Dermis blood vessel endothelial cell (primary cell): ENCODE measurements at regions not wholly inside any gene's neighbourhood (a gene's known extent, or its start where the extent isn't known, plus 50 kb on each side); places are given as distances from the start of the nearest gene placed in this dataset.
A peak's percentile ranks its signal among the peaks of the same experiment; 100 is the strongest.

Source experiments
- DNase-seq: peaks from one replicate; pipeline ENCODE4 v3.0.0; 2010

- DNase-seq = no peak
Observed at GRCh38 chr1:56024155-56024554, 555.2 kb downstream of the PLPP3 start.

- no peak for DNase-seq
Observed at GRCh38 chr1:56019922-56020321, 559.4 kb downstream of the PLPP3 start.

GRCh38 chr1:56019472-56019871 lies 559.9 kb downstream of the PLPP3 start:
- DNase-seq = no peak

DNA sequence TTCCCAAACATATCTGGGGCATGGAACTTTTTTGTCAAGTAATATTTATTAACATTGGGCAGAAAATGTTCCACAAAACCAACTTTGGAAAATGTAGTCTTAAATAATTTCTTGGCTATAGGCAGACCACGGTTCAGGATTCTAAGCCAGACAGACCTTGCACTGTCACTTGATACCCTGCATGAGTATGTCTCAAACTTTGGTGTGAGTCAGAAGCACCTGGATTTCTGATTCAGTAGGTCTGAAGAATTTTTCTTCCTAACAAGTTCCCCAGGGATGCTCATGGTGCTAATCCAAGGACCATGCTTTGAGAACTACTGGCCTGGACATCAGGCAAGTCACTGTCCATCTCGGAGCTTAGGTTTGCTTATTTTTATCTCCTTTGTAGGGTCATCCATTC lies 562.0 kb downstream of the PLPP3 start:
- no peak for DNase-seq

GRCh38 chr1:56003846-56004245 lies 575.5 kb downstream of the PLPP3 start:
- no peak for DNase-seq

- no peak for DNase-seq
Observed at GRCh38 chr1:56002231-56002630, 577.1 kb downstream of the PLPP3 start.

DNA sequence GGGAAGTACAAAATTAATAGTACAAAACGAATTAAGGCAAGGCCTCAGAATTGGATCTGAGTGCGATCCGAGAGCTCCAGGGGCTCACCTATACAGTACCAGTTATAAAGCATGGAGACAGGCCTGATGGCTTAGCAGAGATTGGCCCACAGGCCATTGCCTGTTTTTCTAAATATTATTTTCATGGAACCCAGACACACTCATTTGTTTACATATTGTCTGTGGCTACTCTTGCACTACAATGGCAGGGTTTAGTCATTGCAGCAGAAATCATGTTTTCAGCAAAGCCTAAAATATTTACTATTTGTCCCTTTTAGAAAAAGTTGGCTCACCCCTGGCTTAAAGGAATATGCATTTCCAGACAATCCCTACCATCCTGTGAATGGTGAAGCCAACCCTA lies 578.9 kb downstream of the PLPP3 start:
- DNase-seq = no peak

DNA sequence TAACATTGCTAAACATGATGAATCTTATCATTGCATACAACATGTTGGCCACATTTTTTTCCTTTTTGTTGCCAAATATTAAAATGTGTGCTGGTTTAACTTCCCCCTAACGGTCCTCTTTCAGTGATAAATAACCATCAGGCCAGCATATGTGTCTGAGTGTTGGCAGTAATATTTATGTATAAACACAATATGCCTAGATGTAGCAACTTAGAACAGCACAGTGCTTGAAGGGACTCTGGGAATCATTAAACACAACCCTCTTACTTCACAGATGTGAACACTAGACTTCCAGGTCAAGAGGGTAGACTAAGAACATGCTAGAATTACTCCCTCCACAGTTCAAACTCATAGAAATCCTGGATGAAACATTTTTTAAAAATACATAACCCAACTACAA lies 581.8 kb downstream of the PLPP3 start:
- DNase-seq = no peak

- no peak for DNase-seq
Observed at GRCh38 chr1:55993646-55994318, 585.6 kb downstream of the PLPP3 start.

DNA sequence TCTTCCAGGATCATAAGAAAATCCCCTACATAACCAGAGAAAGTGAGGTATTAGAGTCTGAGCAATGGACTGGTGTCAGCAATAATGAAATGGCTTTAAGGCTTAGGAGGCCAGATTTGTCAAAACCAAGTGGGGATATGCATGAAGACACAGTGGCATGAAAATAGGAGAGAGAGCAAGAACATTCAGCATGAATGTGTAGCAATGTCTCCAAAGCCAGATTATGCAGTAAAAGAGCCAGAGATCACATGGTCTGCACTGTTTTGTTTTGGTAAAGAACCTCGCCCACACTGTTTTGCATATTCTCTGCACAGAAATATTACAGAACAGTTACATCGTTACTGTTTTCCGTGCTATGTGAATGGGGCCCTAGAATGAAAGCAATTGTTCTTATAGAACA lies 589.4 kb downstream of the PLPP3 start:
- DNase-seq = no peak

GRCh38 chr1:55988963-55989452 lies 590.4 kb downstream of the PLPP3 start:
- DNase-seq = no peak

- DNase-seq = no peak
Observed at GRCh38 chr1:55987491-55988249, 591.7 kb downstream of the PLPP3 start.

DNA sequence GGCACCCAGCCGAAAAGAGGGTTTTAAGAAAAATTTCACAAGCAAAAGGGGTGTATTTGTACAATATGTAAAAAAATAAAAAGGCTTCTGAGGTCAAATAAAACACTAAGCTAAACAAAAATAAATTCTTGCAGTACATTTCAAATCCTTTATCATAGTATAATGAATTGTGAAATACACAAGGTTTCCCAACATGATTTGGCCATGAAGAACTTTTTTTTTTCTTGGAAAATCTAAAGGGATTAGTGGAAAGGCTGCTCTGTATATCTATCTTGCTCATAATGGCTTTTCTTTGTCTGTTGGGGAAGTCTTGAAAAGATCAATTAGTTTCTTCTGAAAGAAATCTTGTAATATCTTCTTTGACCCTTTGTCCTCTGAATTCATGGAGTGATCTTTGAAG lies 593.4 kb downstream of the PLPP3 start:
- DNase-seq = no peak

- DNase-seq = no peak
Observed at GRCh38 chr1:55981010-55981650, 598.2 kb downstream of the PLPP3 start.

DNA sequence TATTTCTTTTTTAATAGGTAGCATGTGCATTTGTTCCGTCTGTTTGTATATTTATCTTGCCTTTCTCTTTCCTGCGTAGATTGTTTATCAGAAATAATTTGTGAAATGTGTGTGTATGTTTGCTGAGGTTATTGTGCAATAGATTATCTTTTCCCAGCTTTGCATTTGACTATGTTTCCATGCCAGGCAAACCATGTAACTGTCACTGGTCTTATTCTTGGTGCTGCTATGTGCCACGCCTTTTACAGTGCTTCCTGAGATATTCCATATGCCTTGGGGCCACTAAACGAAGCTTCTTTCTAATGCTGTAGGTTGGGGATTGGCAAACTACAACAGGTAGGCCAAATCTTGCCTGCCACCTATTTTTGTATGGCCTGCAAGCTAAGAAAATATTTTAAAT lies 598.8 kb downstream of the PLPP3 start:
- no peak for DNase-seq

- peak; percentile 9 for DNase-seq
Observed at GRCh38 chr1:55974714-55975441, 604.5 kb downstream of the PLPP3 start.

- no peak for DNase-seq
Observed at GRCh38 chr1:55970526-55971110, 608.7 kb downstream of the PLPP3 start.

- DNase-seq = no peak
Observed at GRCh38 chr1:55969322-55969721, 610.0 kb downstream of the PLPP3 start.

GRCh38 chr1:55968661-55969060 lies 610.7 kb downstream of the PLPP3 start:
- no peak for DNase-seq

DNA sequence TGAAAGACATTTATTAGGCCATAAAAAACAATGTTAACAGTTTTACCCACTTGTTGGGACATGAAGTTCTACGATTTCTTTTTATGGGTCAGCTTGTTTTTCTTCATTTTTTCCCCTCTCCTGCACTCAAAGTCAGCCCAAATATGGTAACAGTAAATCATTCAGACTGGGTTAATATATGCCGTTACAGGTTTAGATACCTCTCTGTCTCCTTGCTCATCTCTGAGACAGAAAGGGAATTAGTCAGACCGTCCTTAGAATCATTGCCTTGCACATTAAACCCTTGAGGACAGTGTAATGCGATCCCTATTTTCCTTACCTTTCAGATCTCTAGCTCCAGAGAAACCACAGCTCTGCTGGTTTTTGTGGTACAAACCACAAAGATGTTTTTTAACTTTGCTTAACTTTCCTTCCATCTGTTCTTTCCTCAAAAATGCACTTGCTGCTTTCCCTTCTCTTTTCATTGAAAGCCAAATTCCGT lies 613.3 kb downstream of the PLPP3 start:
- no peak for DNase-seq

DNA sequence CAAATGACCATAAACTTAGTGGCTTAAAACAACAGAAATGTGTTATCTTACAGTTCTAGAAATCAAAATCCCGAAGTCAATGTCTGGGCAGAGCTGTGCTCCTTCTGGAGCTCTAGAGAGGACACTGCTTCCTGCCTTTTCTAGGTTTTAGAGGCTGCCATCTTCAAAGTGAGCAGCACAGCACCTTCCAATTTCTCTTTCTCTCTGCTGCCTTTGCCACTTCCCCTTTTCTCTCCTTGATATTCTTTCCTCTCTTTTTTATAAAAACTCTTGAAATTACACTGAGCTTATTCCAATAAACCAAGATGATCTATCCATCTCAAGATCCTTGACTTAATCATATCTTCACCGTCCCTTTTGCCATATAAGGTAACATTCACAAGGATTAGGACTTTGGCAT lies 616.9 kb downstream of the PLPP3 start:
- DNase-seq = no peak

- DNase-seq = no peak
Observed at GRCh38 chr1:55959136-55959548, 620.2 kb downstream of the PLPP3 start.

DNA sequence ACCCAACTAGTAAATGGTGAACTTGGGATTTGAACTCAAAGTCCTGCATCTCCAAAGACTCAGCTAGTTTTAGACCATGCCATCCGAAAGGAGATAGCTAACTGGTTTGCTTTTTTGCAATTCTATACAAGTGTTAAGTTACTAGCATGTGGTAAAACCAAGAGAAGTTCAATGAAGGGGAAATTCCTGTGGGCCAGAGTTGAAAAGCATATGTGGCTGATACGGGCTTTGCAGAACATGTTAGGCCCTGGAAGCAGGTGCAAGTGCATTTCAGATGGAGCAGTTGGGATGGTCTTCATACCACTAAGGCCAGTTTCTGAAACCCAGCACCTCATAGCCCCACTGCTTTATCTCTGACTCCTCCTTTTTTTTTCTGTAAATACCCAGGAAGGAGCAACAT lies 620.9 kb downstream of the PLPP3 start:
- no peak for DNase-seq
